ENCODE measurements at regions not wholly inside any gene's neighbourhood (a gene's known extent, or its start where the extent isn't known, plus 50 kb on each side); places are given as distances from the start of the nearest gene placed in this dataset.

- TF ChIP-seq POLR2A (IDR thresholded peaks at IDR 0.05; ENCODE audit: low read length) (no peak), GATA1 (IDR thresholded peaks at IDR 0.05; ENCODE audit: low read depth, low read length) (no peak)
Measured at GRCh38 chr4:180994722-180995121, 1248.5 kb upstream of the TENM3 start.

Measured in erythroblast (primary cell).